ENCODE measurements at regions not wholly inside any gene's neighbourhood (a gene's known extent, or its start where the extent isn't known, plus 50 kb on each side); places are given as distances from the start of the nearest gene placed in this dataset.

DNA sequence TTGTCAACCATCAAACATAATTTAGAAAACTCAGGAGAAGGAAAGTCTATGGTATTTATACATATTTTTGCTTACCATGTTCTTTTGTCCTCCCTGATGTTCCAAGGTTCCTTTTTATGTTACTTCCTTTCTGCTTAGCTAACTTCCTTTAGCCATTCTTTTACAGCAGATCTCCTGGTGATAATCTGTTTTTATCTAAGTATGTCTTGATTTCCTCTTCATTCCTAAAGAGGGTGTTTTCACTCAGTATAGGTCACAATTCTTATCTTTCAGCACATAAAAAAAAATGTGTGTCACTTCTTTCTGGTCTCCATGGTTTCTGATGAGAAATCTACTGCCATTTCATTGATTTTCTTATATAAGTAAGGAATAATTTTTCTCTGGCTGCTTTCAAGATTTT is 384.4 kb upstream of the PDE4D start:
- no peak for DNase-seq (ENCODE audit: extremely low read depth, low read depth)

DNA sequence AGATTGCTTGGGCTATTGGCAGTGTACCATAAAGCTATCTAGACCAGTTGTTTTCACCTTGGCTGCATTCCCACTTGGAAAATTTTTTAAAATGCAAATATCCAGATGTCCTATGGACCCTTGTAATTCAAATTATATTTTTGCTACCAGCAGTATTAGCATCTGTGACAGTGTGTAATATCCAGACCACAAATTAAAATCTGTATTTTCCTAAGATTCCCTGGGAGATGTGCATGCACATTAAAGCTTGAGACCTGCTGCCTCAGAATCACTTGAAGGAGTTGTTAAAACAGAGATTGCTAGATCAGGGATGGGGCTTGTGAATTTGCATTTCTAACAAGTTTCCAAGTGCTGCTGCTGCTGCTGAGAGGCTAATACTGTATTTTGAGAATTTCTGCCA is 381.2 kb upstream of the PDE4D start:
- no peak for DNase-seq (ENCODE audit: extremely low read depth, low read depth)

DNA sequence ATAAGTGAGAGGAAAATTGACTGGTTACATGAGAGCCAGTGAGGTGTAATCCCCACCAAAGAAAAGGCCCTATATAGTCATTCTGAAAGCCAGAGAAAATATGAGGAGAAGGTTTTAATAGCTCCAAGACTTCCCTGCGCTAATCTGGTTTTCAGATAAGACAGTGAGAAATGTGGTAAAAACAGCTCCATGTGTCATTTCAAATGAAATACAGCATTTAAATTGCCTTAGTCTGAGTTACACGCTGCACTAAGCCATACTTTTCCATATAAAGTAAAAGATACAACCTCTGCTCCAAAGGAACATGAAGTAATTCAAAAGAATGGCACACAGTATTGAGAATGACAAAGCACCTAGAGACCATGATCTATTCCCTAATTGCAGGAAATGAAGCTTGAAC is 378.0 kb upstream of the PDE4D start:
- no peak for DNase-seq (ENCODE audit: extremely low read depth, low read depth)

DNA sequence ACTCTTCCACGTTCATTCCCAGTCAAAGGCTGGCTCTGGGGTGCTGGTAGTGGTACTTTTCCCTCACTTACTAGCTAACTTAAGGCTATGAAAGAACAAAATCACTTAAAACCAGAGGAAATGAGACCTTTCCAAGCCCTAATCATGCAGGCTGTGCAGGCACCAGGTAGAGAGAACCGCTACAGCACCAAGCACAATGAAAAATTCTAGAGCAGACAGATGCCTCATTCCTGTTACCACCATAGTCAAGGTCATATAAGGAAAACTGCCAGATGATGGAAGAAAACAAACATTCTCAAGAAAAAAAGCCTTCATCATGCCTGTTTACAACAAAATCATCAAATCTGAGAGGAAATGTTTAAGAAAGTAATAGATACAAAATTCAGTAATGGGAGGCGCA is 374.4 kb upstream of the PDE4D start:
- DNase-seq (ENCODE audit: extremely low read depth, low read depth): no peak

DNA sequence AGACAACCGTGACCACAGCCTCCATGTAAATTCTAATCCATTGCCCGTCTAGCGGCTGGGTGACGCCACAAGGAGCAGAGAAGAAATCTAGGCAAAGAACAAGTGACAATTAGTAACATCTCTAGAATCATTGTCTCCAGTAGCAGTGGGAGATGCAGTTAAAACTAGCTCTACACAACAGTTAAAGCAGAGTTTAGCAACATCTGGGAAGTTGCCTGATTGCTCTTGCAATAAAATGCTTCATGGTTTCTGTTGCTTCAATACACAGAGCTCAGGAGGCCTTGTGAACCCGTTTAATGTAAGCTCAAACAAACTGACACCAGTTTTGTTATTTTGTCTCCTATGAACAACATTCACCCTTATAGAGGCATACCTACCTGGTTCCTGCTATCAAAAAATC is 369.8 kb upstream of the PDE4D start:
- DNase-seq (ENCODE audit: extremely low read depth, low read depth): no peak

DNA sequence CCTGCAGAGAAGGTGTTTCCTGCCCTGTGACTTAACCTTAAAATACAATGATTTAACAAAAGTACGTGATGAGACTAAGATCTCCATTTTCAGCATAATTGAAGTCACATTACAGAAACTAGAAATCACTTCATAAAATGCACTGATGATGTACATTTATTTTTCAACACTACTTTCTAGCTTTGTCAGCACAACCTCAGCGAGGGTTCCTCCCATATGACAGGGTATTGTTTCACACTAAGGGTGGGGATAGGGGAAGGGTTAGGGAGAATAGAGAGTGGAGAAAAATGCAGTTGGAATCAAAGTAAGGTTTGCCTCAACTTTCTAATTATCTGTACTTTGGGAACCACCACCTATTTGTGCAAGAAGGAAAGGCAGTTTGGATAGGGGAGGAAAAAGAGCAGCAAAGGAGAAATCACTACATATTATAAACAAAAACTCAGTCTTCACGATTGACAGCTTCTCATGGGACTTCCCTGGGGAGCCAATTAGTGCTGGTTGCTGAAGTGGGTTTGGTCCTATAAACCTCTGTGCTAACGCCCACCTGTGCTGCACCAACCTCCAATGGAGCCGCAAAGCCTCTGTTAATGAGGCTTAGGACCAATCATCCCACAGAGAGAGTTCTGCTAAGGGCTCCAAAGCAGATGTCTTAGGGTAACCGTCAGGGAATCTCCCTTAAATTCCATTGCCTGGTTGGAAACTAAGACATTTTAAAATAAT is 369.2 kb upstream of the PDE4D start:
- no peak for DNase-seq (ENCODE audit: extremely low read depth, low read depth)

DNA sequence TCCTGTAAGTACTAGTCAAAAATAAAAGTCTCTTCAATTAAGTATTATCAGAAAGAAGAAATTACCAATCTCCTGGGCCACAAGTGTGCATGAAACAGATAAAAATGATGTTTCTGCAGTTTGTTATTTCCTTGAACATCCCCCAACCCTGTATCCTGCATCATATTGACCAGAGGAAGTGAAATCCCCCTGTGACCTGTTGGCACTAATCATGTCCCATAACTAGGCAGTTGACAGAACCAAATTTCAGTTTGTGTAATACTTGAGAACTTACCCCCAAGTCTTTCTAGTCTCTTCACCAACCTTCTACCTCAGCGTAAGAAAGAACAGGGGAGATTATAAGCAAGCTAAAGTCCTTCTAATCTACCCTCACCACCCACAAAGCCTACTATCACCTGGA is 368.2 kb upstream of the PDE4D start:
- no peak for DNase-seq (ENCODE audit: extremely low read depth, low read depth)

DNA sequence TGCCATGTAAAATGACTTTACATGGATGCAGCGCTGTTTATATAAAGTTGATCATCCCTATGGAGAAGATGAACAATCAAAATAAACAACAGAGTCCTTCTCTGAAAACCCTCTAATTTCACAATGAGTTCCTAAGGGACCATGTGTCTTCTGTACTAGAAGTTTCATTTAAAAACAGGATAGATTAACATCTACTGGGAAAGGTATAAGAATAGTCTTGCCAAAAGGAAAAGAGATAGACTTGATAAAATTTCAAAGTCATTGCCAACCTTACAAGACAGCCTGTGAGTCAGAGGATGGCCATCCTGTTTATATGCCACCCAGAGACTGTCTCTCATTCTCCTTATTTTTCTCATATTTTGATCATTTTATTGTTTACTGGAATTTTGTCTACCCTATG is 367.1 kb upstream of the PDE4D start:
- no peak for DNase-seq (ENCODE audit: extremely low read depth, low read depth)

DNA sequence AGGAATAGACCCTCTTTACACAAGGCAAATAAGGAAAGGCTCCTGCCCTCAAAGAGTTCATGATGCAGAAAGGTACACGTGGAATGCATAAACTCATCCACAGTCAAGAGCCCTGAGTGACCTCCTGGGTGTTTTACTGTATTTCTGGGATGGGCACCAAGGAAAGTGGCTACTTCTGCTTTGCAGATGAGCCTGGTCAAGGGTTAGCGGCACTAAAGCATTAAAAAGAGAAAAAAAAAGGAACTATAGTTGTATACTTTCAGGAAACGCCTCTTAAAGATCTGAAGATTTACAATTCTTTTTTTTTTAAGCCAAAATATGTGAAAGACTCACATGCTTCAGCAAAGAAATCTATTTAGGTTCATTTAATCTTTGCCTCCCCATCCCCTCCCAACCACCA is 366.2 kb upstream of the PDE4D start:
- DNase-seq (ENCODE audit: extremely low read depth, low read depth): no peak

DNA sequence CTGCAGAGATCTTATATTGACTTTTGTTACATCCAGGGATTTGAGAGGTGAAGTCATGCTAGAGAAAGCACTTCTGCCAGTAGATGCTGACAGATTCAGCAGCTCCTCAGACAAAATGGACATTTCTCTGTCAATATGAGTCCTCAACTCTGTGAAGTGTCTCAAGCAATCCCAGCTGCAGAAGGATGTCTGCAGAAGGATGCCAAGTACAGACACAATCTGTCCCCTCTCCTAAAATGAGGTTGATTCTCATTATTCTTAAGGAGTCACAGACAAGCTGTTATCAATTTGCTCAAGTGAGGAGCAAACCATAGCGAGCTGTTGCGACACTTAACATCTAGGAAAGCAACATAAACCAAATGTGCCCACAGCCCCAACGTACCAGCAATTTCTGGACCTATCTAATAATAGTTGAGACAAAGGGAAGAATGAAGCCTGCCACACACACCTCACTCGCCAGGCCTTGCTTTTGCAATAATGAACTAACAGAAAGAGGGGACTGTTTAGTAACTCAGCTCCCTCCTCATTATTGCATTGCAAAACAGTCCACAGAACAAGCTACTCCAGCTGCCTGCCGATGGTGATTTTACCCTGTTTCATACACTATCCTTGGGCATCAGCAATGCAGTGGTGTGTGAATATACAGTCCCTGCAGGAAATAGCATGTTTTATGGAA is 364.2 kb upstream of the PDE4D start:
- DNase-seq (ENCODE audit: extremely low read depth, low read depth): no peak

DNA sequence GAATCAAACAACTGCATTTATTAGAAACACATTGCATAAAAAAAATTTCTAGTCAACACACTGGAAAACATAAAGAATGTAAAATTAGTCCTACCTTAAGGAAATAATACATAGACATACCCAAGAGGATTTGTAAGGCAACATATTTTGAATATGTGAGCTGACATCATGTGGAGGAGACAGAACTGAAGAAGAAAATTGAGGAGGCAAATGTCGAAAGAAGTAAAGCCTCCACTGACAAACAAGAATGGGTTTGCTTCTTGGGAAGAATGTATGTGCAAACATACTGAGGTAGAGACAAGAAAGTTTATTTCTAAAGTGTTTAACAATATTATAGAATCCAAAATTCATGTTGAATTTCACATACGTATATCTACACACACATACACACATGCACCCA is 363.0 kb upstream of the PDE4D start:
- DNase-seq (ENCODE audit: extremely low read depth, low read depth): no peak

DNA sequence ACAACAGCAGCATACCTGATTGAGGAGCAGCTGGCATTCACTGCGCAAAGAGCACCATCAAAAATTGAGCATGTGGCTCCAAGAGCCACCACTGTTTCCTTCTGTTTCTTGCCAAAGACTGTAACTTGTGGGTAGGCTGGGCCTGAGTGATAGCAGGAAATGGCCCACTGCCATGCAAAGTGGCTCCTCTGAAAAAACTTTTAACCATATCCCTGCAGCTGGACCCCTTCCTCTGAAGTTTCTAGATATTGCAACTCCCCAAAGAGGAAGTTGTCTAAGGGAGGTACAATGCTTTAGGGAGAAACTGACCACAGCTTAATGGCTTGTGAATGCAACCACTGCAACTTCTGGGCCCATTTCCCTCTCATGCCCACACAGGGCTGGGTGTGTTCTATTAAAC is 355.4 kb upstream of the PDE4D start:
- no peak for DNase-seq (ENCODE audit: extremely low read depth, low read depth)

DNA sequence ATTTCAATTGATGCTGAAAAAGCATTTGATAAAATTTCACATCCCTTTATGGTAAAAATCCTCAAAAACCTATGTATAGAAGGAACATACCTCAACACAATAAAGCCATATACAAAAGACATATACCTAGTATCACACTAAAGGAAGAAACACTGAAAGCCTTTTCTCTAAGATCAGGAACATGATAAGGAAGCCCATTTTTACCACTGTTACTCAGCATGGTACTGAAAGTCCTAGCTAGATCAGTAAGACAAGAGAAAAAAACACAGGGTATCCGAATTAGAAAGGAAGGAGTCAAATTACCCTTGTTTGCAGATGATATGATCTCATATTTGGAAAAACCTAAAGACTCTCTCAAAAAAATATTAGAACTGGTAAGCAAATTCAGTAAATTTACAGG is 350.2 kb upstream of the PDE4D start:
- DNase-seq (ENCODE audit: extremely low read depth, low read depth): no peak

DNA sequence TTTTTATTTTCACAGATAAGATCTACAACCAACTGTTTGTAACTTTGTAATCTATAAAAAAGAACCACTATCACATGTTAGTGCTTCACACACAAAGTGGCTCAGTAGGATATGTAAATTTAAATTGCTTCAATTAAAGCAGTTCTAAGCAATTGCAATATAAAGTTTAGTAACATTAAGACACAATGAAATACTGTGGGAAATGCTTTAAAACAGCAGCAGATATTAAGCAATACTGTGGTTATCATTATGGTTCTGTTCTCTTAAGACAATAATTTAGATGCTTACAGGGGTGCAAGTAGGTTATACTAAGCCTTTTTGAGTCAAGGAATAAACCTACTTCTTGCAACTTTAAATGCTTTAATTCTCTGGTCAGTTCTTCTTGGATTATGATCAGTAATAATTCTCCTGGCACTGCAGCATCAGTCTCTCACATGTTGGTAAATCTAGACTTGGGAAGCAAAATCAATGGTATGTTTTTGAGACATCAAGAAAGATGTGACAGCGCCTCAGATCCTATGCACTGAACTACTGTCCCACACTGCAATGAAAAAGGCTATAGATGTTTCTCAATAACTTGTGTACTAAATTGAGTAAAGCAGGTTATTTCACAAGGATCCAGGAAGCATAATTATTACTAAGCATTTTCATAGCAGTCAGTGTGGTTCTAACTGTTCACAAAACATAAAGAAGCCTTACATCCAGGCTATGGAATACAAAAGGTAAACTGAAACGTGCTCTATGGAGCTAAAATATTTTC is 338.7 kb upstream of the PDE4D start:
- no peak for DNase-seq (ENCODE audit: extremely low read depth, low read depth)

DNA sequence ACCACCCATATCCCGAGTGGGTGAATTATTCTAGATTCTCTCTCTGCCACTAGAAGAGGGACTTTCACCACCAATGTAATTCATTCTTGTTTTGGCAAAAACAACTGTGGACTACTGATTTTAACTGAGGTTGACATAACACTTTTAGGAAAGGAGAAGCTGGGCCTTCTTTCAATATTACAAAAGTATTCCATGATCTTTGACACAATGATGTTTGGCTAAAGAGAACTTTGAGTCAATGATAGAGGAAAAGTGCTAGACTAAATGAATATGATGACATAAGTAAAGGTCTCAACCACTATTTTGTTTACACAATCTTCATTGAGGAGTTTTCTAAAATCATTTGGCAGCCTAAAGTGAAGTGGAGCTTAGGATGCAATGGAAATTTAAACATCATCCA is 336.9 kb upstream of the PDE4D start:
- no peak for DNase-seq (ENCODE audit: extremely low read depth, low read depth)

DNA sequence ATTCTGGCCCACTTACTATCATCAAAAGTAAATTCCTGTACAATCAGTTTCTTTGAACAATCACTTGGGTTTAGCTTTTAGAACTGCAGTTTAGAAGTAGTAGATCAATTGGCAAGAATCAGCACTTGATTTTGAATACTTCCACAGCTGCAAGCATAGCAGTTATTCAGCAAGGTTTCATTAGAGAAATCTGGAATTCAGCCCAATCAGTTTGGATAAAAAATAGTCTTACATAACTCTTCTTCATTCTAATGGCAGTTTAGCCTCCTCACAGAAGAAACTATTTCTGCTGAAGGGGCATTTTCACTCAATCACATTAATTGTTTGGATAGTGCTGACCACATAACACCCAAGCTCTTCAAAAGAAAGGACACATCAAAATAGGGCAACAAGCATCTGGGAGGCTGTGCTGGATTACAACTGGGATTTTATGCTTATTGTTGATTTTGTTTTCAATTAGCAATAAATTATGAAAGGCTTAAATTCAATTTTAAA is 336.2 kb upstream of the PDE4D start:
- no peak for DNase-seq (ENCODE audit: extremely low read depth, low read depth)

DNA sequence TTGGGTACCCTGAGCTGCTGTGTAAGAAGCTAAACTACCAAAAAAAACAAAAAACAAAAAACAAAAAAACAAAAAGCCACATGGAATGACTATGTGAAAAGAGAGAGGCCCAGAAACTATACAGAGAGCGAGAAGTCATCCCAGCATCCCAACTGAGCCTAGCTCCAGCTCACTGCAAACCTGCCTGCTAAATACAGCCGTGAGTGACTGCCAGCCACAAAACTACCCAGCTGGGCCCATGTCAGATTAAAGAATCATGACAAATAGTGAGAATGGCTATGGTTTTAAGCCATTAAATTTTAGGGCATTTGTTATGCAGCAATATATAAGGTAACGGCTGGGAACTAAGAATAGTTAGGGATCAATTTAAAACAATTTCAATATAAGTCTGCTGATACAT is 335.1 kb upstream of the PDE4D start:
- no peak for DNase-seq (ENCODE audit: extremely low read depth, low read depth)

DNA sequence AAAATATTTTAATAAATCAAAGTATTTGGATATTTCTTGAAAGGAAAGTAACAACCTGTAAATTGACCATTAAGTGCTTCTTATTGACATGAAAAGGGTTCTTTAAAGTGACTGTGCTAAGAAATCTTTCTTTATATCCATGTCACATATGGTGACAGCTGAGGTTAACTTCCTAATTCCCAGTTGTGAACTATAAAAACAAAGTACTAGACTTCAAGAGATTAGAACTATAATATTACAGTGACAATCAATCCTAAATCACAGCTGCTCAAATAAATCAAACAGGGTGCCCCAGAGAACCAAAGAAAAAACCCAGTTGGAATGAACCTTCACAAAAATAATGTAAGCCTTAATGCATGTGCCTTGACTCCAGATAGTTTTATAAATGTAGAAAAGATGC is 332.6 kb upstream of the PDE4D start:
- no peak for DNase-seq (ENCODE audit: extremely low read depth, low read depth)

DNA sequence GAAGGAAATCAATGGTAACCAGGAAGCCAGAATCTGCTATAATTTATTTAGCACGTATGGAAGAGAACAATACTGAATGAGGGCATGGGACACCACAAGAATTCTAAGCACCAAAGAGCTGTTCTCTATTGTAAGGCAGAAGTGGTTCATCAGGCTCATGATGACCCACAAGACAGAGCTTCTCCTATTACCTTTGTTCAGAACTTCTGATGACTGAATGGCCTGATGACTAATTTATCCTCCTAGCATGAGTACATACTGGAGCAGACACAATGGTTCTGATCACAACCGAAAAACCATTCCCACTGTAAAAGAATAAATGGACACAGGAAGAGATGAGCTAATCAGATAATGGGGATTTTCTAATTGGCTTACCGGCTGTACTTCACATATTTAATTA is 329.8 kb upstream of the PDE4D start:
- DNase-seq (ENCODE audit: extremely low read depth, low read depth): no peak

DNA sequence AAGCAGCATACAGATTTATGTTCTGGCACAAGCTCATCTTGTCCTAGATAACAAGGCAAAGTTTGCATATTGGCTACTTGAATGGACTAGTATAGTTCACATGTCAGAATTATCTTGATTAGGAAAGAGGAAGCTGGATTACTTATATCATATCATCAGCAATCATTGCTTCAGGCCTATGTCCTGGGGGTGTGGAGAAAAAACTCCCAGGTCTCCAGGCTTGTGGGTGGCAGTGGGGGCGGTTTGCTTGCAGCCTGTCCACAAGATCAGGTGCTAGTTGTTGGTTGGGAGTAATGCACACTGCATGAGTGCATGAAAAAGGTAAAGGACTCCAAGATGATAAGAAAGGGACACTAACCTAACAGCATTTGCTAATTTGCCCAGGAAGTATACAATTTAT is 326.4 kb upstream of the PDE4D start:
- DNase-seq (ENCODE audit: extremely low read depth, low read depth): no peak

DNA sequence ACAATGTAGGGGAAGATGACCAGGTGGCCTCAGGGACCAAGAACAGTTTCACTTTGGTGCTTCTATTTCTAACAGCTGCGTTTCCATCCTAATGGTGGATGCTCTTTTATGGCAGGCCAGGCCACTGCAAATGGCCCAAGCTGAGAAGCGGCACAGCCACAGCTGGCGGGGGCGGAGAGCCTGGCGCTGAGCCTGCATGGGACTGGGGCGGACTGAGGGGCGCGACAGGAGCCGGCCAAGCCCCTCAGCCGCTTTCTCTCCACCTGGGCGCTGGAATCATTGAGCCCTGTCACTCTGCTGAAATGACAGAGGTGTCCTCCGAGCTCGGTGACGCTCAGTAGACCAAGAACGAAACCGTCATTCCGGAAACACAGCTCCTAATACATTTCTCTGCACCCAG is 317.3 kb upstream of the PDE4D start:
- no peak for DNase-seq (ENCODE audit: extremely low read depth, low read depth)

Measured in NCI-H460 (cell line).